Activated naive CD4-positive, alpha-beta T cell (primary cell): ENCODE measurements at regions not wholly inside any gene's neighbourhood (a gene's known extent, or its start where the extent isn't known, plus 50 kb on each side); places are given as distances from the start of the nearest gene placed in this dataset.

ENCODE experiments used
- DNase-seq, 4 experiments: peaks; one replicate each; lab custom pipeline; 2025; lab: John Stamatoyannopoulos, UW

- DNase-seq: no peak
Measured at GRCh38 chr2:56615760-56616159, 432.0 kb downstream of the CCDC85A start.

DNA sequence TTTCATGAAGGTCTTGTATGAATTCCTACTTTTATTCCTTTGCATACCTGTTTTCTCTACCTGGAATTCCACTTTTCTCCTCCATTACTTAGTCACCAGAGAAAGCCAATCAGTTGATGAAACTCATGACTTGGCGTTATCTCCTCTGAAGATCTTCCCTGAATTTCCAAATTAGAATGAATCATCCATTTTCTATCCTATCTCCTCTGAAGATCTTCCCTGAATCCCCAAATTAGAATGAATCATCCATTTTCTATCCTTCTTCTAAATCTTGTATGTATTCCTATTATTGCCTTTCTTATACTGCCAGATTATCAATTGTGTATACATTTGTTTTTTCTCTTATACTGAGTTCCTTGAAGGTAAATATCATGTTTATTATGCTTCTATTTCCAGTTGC lies 440.4 kb downstream of the CCDC85A start:
- DNase-seq: no peak

DNA sequence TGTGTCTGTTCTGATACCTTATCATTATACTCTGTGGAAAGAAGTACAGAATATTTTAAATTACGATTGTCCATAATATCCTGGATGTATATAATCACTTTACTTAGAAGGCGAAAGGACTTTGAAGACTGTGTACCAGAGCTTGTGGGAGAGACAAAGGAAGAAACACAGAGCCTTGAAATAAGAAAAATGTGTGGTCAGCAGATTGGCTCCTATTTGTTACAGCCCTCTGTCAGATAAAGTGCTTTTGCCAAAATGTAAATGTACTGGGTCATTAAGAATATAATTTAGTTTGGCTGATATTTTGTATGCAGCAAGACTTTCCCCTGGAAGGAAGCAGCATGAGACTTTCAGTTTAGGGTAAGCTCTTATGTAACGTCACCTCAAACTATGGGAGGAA lies 443.1 kb downstream of the CCDC85A start:
- DNase-seq: no peak

- DNase-seq: no peak
Measured at GRCh38 chr2:56630286-56630685, 446.5 kb downstream of the CCDC85A start.

DNA sequence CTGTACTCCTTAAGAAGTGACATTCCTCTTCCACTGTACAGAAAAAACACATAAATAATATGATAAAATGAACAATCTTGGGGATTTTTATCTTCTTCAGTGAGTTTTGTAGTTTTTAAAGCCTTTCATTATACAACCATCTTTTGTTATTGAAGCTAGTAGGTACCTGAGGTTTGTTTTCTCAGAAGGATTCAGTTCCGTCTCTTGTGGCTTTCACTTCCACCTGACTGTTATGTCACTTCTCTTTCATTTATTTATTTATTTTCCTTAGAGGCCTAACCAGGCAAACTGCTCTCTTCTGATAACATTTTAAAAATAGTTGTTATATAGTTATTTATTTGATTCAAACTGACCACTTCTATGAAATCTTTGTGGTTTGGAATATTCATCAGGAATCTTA lies 464.2 kb downstream of the CCDC85A start:
- no peak for DNase-seq

- DNase-seq: no peak
Measured at GRCh38 chr2:56648802-56649201, 465.0 kb downstream of the CCDC85A start.

- no peak for DNase-seq
Measured at GRCh38 chr2:56654936-56655335, 471.1 kb downstream of the CCDC85A start.

GRCh38 chr2:56656826-56657225 lies 473.0 kb downstream of the CCDC85A start:
- DNase-seq: no peak

- no peak for DNase-seq
Measured at GRCh38 chr2:56666777-56667176, 483.0 kb downstream of the CCDC85A start.

DNA sequence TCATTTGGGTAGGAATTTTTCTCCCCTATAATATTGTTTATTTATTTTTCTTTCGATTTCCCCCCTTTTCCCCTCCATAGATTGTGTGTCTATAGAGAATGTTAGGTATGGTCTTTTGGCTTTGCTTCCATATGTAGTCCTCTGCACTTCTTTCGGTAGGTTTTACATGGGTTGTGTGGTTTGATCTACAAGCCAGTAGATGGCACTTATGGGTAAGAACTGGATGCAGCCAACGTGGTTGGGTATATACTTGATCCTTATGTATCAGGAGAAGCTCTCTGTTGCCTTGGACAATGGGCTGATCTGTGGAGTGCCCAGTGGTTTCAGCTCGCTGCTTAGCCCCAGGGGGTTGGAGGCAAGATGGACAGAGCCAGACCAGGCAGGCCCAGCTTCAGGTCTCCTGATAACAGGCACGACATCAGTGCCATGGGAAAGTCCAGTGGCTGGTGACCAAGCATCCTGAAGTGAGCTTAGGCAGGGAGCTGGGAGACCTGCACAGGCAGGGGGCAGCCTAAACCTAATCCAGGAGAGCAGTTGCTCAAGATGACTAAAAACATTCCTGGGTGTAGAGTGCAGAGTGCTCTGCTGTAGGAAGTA lies 488.3 kb downstream of the CCDC85A start:
- DNase-seq: no peak

- no peak for DNase-seq
Measured at GRCh38 chr2:56674084-56674483, 490.3 kb downstream of the CCDC85A start.

DNA sequence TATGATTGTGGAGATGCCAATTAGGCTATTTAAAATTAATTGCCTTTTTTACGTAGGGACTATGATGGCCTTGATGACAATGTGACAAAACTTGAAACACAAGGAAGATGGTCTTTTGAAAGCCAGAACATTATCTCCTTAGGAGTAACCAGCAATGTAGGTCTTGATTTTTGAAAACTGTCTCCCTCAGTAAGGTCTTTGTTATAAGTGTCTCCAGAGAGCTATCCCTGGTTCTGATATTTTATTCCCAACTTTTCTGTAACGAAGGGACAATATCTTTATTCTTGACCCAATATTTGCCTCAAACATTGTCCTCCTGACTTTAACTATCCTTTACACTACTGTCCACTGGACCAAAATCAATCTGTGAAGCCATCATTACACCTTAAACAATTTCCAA lies 493.2 kb downstream of the CCDC85A start:
- no peak for DNase-seq

- no peak for DNase-seq
Measured at GRCh38 chr2:56680971-56681631, 497.3 kb downstream of the CCDC85A start.

DNA sequence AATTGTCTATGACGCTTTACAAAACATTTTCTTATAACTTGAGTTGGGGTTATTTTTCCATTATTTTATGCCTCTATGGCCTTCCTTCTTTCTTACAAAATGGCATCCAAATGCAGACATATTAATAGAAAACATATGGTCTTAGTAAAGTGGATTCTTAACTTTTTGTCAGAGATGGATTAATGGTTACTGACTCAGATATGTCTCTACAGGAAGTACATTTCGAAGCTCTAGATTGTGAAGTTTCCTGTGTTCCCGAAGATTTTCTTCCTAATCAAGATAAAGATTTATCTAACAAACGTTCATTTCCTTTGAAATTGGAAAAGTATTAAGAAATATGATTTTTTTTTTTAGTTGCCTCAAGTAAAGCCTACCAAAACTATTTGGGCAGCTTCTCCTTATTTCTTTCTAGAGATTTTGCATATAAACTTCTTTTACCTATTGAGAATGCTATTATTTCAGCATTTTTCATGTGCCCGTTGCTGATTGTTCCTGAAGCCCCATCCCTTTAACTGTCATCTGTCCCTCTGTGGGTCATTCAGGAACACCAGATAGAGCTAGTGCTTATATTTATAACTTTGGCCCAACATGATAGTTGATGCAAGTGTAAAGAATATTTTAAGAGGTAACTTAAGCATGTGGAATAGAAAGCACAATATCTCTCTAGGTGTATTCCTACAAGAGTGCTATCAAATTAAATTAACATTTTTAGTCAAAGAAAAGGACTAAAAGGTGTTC lies 498.0 kb downstream of the CCDC85A start:
- DNase-seq: no peak

- DNase-seq: no peak
Measured at GRCh38 chr2:56682397-56682760, 498.6 kb downstream of the CCDC85A start.

DNA sequence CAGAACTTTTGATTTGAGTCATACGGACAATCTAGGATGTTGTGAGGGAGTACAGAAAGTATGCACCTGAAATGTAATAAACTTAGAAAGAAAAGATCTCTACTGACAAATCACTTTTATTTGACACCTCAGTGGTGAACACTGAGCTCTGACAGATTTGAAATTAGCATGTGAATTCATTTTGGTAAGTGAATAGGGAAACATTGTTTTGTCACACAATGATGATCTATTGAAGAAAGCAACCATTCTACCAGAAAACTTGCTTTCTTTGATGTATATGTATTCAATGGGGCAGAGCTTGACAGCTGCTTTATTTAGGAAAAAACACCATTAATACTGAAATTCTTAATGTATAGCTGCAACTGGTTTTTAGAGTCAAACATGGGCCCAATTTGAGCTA lies 500.5 kb downstream of the CCDC85A start:
- DNase-seq: no peak

DNA sequence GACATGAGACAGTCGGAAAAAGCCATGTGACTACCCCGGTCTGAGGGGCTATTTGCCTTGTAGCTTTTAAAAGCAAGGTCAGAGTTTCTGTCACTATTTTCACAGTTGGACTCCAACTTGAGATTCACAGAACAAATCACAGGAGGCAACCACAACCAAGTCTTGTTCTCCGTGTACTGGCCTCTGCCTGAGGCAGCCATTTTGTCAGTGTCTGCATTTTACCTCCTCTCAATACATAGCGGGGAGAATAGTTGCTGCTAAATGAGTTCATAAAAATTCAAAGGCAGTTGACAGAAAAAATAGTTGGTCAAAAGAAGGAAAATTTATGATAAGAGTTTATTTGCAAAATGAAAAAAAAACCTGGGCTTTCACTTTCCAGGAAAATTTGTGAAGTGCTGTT lies 501.4 kb downstream of the CCDC85A start:
- DNase-seq: no peak

- DNase-seq: no peak
Measured at GRCh38 chr2:56687169-56687568, 503.4 kb downstream of the CCDC85A start.

DNA sequence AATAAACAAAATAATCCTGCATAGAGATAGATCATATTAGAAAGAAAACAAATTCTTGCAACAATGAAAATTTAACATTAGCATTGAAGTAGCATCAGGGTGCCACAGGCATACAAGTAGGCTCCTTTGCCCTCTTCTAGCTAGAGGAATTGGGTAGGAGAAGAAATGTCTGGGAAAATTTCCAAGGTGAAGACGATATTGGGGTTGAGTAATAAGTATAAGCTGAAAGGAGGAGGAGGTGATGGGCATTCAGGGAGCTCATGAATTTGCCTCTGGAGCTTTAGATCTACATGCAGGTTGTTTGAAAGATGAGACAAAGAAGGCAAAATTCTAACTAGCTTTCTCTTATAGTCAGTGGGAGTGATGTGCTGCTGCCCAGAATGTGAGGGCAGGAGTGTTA lies 504.9 kb downstream of the CCDC85A start:
- no peak for DNase-seq

GRCh38 chr2:56693501-56693900 lies 509.7 kb downstream of the CCDC85A start:
- no peak for DNase-seq

DNA sequence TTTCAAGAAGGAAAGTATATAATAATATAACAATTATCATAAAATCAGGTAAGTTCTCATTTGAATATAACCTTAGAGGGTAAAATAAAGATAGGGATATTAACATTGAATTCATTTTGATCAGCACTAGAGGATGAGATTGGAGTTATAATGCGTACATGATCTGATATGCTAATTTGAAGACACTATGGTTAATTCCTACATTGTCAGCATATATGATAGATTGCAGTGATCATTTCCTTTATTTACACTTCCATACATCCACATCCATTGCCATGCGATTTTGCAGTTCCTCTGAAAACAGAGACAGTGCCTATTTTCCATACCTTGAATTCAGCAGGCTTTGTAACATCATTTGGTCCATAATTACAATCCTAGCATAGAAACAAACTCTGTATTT lies 519.2 kb downstream of the CCDC85A start:
- DNase-seq: no peak

- DNase-seq: no peak
Measured at GRCh38 chr2:56705713-56706112, 521.9 kb downstream of the CCDC85A start.

DNA sequence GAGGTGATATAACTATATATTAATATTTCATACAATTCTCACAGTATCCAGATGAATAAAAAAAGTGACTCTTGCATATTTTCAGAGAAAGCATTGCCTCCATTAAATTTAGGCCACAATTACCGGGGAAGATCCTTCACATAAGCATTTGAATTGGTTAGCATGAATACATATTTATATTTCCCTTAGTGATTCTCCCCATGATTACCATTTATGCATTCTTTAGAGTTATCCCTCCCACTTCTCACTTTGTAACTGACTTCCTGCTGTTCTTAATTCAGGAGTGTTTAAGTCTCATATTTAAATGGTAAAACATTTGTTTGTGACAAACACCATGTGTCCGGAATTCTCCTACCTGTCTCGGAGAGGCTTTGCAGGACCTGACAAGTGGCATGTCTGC lies 523.4 kb downstream of the CCDC85A start:
- no peak for DNase-seq

- no peak for DNase-seq
Measured at GRCh38 chr2:56707650-56708049, 523.9 kb downstream of the CCDC85A start.
